Suprapubic skin (tissue), 4 donors: ENCODE measurements at regions not wholly inside any gene's neighbourhood (a gene's known extent, or its start where the extent isn't known, plus 50 kb on each side); places are given as distances from the start of the nearest gene placed in this dataset.

Experiments used
- DNase-seq, 2 donors: peaks; one replicate each; pipeline ENCODE4 v3.0.0-alpha.2; 2019; ENCODE audit warnings: low spot score in 2 of 2
- H3K27ac ChIP-seq: fragments of 200-600 bp; sonication (generic); one replicate; pipeline ENCODE4 v1.5.1; 2019
- H3K27me3 ChIP-seq: fragments of 200-600 bp; sonication (generic); one replicate; pipeline ENCODE4 v1.5.1; 2019
- H3K36me3 ChIP-seq: fragments of 200-600 bp; sonication (generic); one replicate; pipeline ENCODE4 v1.5.1; 2019
- H3K4me1 ChIP-seq: fragments of 200-600 bp; sonication (generic); one replicate; pipeline ENCODE4 v1.5.1; 2019
- H3K4me3 ChIP-seq: fragments of 200-600 bp; sonication (generic); one replicate; pipeline ENCODE4 v1.5.1; 2019; ENCODE audit warnings: mild to moderate bottlenecking
- H3K9me3 ChIP-seq: fragments of 200-600 bp; sonication (generic); one replicate; pipeline ENCODE4 v1.5.1; 2019
- CTCF ChIP-seq, 2 donors: fragments of 200-600 bp in 1 of 2; fragments of 450-650 bp in 1 of 2; sonication (generic) in 1 of 2; IDR thresholded peaks; one replicate each; pipeline ENCODE4 v1.5.1; 2016 to 2019; ENCODE audit warnings: antibody characterized with exemption in 2 of 2, mild to moderate bottlenecking in 1 of 2, moderate library complexity in 1 of 2
- EP300 ChIP-seq: sonication (generic); formaldehyde crosslinking; IDR thresholded peaks from one replicate; pipeline ENCODE4 v1.6.1; 2017; ENCODE audit warnings: antibody characterized with exemption
- POLR2A ChIP-seq, 2 donors: fragments of 450-650 bp; IDR thresholded peaks; one replicate each; pipeline ENCODE4 v1.6.1; 2017; ENCODE audit warnings: antibody characterized with exemption in 2 of 2, mild to moderate bottlenecking in 2 of 2, moderate library complexity in 2 of 2
- POLR2AphosphoS5 ChIP-seq, 3 donors: sonication (generic); formaldehyde crosslinking; IDR thresholded peaks; one replicate each; pipeline ENCODE4 v1.6.1; 2017; ENCODE audit warnings: antibody characterized with exemption in 3 of 3
- WGBS: methylation state at CpG from one replicate; pipeline ENCODE4 v1.1.5; 2018; 5-methylcytosine and 5-hydroxymethylcytosine counted together

GRCh38 chr16:5735444-5735843 lies 637.8 kb upstream of the EEF2KMT start:
- H3K4me3 ChIP-seq: no peak overlapping the region

GRCh38 chr16:5730783-5731182 lies 633.2 kb upstream of the EEF2KMT start:
- no peak for DNase-seq
- Histone ChIP-seq H3K9me3 (peaks cover under 1% of the 10 kb centered on the region), H3K4me3 (no peak overlapping the region), H3K4me1 (no peaks in the 10 kb centered on the region), H3K36me3 (no peaks in the 10 kb centered on the region), H3K27me3 (no peaks in the 10 kb centered on the region), H3K27ac (no peak overlapping the region)
- WGBS: 95% methylated on average over 4 of the region's 4 CpGs
- no peak for TF ChIP-seq POLR2A (IDR thresholded peaks at IDR 0.05)
- no peak for TF ChIP-seq CTCF (IDR thresholded peaks at IDR 0.05)
- no peak for TF ChIP-seq POLR2AphosphoS5 (IDR thresholded peaks at IDR 0.05)
- no peak for TF ChIP-seq EP300

More at GRCh38 chr16:5735444-5735843, 637.8 kb upstream of the EEF2KMT start:
- DNase-seq: no peak
- Histone ChIP-seq H3K27me3 (no peaks in the 10 kb centered on the region), H3K4me1 (no peaks in the 10 kb centered on the region), H3K36me3 (no peaks in the 10 kb centered on the region), H3K27ac (no peak overlapping the region), H3K9me3 (no peaks in the 10 kb centered on the region)
- WGBS: 91% methylated on average over 12 of the region's 12 CpGs
- no peak for TF ChIP-seq POLR2A (IDR thresholded peaks at IDR 0.05)
- no peak for TF ChIP-seq CTCF (IDR thresholded peaks at IDR 0.05)
- TF ChIP-seq EP300: no peak

- Histone ChIP-seq H3K36me3 (no peaks in the 10 kb centered on the region), H3K27me3 (no peaks in the 10 kb centered on the region), H3K9me3 (peaks cover 7% of the 10 kb centered on the region), H3K4me3 (no peak overlapping the region), H3K27ac (no peak overlapping the region), H3K4me1 (no peaks in the 10 kb centered on the region)
- TF ChIP-seq CTCF (IDR thresholded peaks at IDR 0.05) (no peak), POLR2AphosphoS5 (IDR thresholded peaks at IDR 0.05) (no peak), POLR2A (IDR thresholded peaks at IDR 0.05) (no peak), EP300 (no peak)
- 56% methylated on average over 5 of the region's 5 CpGs for WGBS
- no peak for DNase-seq
Measured at GRCh38 chr16:5722116-5722619, 624.6 kb upstream of the EEF2KMT start.

GRCh38 chr16:5715155-5715554 lies 617.6 kb upstream of the EEF2KMT start:
- H3K4me3 ChIP-seq: no peak overlapping the region
- no peak for TF ChIP-seq POLR2A (IDR thresholded peaks at IDR 0.05)
- TF ChIP-seq CTCF (IDR thresholded peaks at IDR 0.05): no peak
- DNase-seq: no peak
- peaks cover 1% of the 10 kb centered on the region for H3K9me3 ChIP-seq
- WGBS: 70% methylated on average over 2 of the region's 2 CpGs
- no peaks in the 10 kb centered on the region for H3K36me3 ChIP-seq
- no peak overlapping the region for H3K27ac ChIP-seq
- no peaks in the 10 kb centered on the region for H3K4me1 ChIP-seq
- H3K27me3 ChIP-seq: no peaks in the 10 kb centered on the region

GRCh38 chr16:5709889-5710288 lies 612.3 kb upstream of the EEF2KMT start:
- no peak for DNase-seq
- 60% methylated on average over 6 of the region's 6 CpGs for WGBS
- no peaks in the 10 kb centered on the region for H3K27me3 ChIP-seq
- no peak overlapping the region for H3K4me3 ChIP-seq
- no peaks in the 10 kb centered on the region for H3K4me1 ChIP-seq
- peaks cover 3% of the 10 kb centered on the region for H3K9me3 ChIP-seq
- TF ChIP-seq POLR2A (IDR thresholded peaks at IDR 0.05) (no peak), EP300 (no peak), POLR2AphosphoS5 (IDR thresholded peaks at IDR 0.05) (no peak), CTCF (IDR thresholded peaks at IDR 0.05) (no peak)
- no peak overlapping the region for H3K27ac ChIP-seq
- H3K36me3 ChIP-seq: no peaks in the 10 kb centered on the region
